ENCODE measurements at regions not wholly inside any gene's neighbourhood (a gene's known extent, or its start where the extent isn't known, plus 50 kb on each side); places are given as distances from the start of the nearest gene placed in this dataset.
A peak's percentile ranks its signal among the peaks of the same experiment; 100 is the strongest.

DNA sequence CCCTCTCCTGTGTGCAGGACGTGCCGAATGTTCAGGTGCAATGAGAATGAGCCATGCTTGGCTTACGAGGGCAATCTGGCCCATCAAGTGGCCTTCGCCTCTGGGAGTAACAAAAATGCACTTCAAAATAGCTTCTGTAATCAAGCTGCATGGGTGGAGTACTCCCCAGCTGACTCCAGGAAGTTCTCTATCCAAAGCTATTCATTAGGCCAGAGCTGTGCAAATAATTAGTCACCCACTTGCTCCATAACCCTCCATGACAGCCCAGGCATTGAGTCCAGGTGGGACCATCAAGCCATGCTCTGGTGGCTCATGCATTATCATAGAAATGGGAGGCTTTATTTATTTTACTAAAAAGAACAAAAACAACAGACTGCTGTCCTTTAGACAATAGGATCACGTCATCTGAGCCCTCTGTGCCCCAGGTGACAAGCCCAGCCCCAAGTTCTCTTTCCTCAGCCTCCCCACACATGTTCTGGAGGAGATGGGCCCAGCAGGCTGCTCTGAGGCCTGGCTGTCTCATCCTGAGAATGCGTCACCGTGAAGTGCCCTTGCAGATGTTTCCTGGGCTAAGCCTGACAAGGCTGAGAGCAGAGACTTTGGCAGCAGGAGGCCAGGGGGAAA lies 244.7 kb downstream of the ETS1 start:
- TF ChIP-seq POLR2AphosphoS5 (IDR thresholded peaks at IDR 0.05) (peak in 1 of 2 donors; percentile 42), EP300 (IDR thresholded peaks at IDR 0.05) (no peak)
- TF ChIP-seq, protein P1, sequence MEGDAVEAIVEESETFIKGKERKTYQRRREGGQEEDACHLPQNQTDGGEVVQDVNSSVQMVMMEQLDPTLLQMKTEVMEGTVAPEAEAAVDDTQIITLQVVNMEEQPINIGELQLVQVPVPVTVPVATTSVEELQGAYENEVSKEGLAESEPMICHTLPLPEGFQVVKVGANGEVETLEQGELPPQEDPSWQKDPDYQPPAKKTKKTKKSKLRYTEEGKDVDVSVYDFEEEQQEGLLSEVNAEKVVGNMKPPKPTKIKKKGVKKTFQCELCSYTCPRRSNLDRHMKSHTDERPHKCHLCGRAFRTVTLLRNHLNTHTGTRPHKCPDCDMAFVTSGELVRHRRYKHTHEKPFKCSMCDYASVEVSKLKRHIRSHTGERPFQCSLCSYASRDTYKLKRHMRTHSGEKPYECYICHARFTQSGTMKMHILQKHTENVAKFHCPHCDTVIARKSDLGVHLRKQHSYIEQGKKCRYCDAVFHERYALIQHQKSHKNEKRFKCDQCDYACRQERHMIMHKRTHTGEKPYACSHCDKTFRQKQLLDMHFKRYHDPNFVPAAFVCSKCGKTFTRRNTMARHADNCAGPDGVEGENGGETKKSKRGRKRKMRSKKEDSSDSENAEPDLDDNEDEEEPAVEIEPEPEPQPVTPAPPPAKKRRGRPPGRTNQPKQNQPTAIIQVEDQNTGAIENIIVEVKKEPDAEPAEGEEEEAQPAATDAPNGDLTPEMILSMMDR (IDR thresholded peaks at IDR 0.05), result no peak
